DMS114 treated with DMSO at 0.1 percent for 48 hours (cell line): ENCODE measurements at regions not wholly inside any gene's neighbourhood (a gene's known extent, or its start where the extent isn't known, plus 50 kb on each side); places are given as distances from the start of the nearest gene placed in this dataset.
A peak's percentile ranks its signal among the peaks of the same experiment; 100 is the strongest.

Experiments used
- DNase-seq: peaks from one replicate; lab custom pipeline; 2025; ENCODE audit not compliant: unreplicated experiment; lab: John Stamatoyannopoulos, UW

GRCh38 chr3:31137718-31138465 is 243.4 kb upstream of the GADL1 start:
- DNase-seq: no peak

GRCh38 chr3:31140470-31140869 is 246.0 kb upstream of the GADL1 start:
- DNase-seq: no peak

GRCh38 chr3:31142139-31142538 is 247.7 kb upstream of the GADL1 start:
- no peak for DNase-seq

GRCh38 chr3:31142543-31142942 is 248.1 kb upstream of the GADL1 start:
- DNase-seq: no peak

- no peak for DNase-seq
Observed at GRCh38 chr3:31145062-31145461, 250.6 kb upstream of the GADL1 start.

- no peak for DNase-seq
Observed at GRCh38 chr3:31147550-31147949, 253.1 kb upstream of the GADL1 start.

- DNase-seq: no peak
Observed at GRCh38 chr3:31157047-31157694, 262.7 kb upstream of the GADL1 start.

- DNase-seq: no peak
Observed at GRCh38 chr3:31157893-31158620, 263.6 kb upstream of the GADL1 start.

- DNase-seq: no peak
Observed at GRCh38 chr3:31159331-31160039, 265.0 kb upstream of the GADL1 start.

GRCh38 chr3:31161889-31162288 is 267.4 kb upstream of the GADL1 start:
- DNase-seq: no peak

- no peak for DNase-seq
Observed at GRCh38 chr3:31164381-31164780, 269.9 kb upstream of the GADL1 start.

- DNase-seq: peak; percentile 32
Observed at GRCh38 chr3:31165399-31165860, 271.0 kb upstream of the GADL1 start.

- DNase-seq: peak; percentile 26
Observed at GRCh38 chr3:31166249-31166885, 271.9 kb upstream of the GADL1 start.

GRCh38 chr3:31167666-31168065 is 273.2 kb upstream of the GADL1 start:
- DNase-seq: no peak

GRCh38 chr3:31170932-31171670 is 276.6 kb upstream of the GADL1 start:
- DNase-seq: no peak

GRCh38 chr3:31172336-31172735 is 277.9 kb upstream of the GADL1 start:
- no peak for DNase-seq

- no peak for DNase-seq
Observed at GRCh38 chr3:31173118-31173718, 278.8 kb upstream of the GADL1 start.

- no peak for DNase-seq
Observed at GRCh38 chr3:31174079-31174478, 279.6 kb upstream of the GADL1 start.

GRCh38 chr3:31176045-31176444 is 281.6 kb upstream of the GADL1 start:
- DNase-seq: no peak

GRCh38 chr3:31178467-31178866 is 284.0 kb upstream of the GADL1 start:
- DNase-seq: no peak
